ENCODE measurements at regions not wholly inside any gene's neighbourhood (a gene's known extent, or its start where the extent isn't known, plus 50 kb on each side); places are given as distances from the start of the nearest gene placed in this dataset.
"Not testable (repeated sequence)": the region's sequence is repeated elsewhere in the genome, so short reads cannot be mapped to it uniquely, and the experiment has no call there.

DNA sequence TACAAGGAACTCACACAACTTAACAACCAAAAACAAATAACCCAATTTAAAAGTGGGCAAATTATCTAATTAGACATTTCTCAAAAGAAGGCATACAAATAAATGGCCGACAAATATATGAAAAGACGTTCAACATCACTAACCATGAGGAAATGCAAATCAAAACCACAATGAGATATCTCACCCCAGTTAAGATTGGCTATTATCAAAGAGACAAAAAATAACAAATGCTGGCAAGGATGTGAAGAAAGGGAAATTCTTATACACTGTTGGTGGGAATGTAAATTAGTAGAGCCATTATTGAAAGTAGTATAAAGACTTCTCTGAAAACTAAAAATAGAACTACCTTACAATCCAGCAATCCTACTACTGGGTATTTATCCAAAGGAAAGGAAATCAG lies 96.7 kb upstream of the SIRPG start:
- no peak for DNase-seq (ENCODE audit: low read depth)

DNA sequence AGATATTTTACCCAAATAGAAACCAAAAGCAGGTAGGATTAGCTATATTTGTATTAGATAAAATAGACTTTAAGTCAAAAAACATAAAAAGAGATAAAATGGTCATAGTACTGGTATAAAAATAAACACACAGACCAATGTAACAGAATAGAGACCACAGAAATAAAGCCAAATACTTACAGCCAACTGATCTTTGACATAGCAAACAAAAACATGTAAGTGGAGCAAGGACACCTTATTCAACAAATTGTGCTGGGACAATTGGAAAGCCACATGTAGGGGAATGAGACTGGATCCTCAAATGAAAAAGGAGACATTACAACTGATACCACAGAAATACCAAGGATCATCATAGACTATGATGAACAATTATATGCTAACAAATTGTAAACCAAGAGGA lies 94.5 kb upstream of the SIRPG start:
- DNase-seq (ENCODE audit: low read depth), result no peak

DNA sequence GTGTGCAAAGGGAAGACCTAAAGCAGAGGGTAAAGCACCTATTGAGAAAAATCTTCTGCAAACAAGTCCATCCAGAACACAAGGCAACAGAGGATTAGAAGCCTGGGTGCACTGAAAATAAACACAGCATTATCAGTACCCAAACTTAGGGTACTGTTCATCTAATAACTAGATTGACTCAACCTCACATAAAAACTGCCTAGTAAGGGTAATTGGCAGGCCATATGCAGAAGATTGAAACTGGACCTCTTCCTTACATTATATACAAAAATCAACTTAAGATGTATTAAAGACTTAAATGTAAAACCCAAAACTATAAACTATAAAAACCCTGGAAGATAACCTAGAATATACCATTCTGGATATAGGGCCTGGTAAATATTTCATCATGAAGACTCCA lies 91.2 kb upstream of the SIRPG start:
- no peak for DNase-seq (ENCODE audit: low read depth)

DNA sequence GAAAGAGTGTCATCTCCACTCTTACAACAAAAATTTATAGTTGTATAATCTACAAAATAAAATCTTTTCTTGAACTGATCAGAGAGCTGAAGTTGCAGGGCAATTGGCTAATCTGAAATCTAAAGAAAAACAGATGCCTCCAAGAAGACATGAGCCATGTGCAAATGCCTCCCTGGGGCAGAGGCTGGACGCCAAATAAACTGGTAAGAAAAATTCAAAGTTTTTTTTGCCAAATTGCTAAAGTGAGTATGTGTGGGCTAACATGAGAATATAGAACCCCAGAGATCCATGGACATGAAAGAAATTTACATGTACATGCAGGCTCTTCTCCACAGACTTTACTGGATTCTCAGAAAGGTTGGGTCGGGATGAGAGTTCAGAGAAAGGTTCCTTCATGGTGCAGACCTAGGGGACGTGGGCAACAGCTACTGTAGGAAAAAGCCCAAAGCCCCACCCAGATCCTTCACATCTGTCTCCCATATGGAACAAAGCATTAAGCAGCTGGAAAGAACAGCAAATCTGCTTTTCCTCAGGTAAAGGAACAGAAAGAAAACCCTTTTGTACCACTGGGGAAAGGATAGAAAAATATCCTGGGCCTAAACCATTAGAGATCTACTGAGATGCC lies 90.5 kb upstream of the SIRPG start:
- no peak for DNase-seq (ENCODE audit: low read depth)

DNA sequence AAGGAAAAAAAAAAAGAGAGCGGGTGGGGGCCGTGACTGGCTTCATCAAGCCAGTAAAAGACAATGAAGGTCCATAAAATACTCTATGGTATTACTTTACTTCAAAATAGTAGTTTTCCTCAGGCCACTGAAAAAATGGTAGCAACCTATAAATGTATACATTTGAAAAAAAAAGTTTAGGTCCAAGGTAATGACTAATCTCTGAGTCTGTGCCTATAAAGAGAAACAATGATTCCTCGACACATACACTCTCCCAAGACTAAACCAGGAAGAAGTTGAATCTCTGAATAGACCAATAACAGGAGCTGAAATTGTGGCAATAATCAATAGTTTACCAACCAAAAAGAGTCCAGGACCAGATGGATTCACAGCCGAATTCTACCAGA lies 84.5 kb upstream of the SIRPG start:
- not testable (repeated sequence) for DNase-seq (ENCODE audit: low read depth)

DNA sequence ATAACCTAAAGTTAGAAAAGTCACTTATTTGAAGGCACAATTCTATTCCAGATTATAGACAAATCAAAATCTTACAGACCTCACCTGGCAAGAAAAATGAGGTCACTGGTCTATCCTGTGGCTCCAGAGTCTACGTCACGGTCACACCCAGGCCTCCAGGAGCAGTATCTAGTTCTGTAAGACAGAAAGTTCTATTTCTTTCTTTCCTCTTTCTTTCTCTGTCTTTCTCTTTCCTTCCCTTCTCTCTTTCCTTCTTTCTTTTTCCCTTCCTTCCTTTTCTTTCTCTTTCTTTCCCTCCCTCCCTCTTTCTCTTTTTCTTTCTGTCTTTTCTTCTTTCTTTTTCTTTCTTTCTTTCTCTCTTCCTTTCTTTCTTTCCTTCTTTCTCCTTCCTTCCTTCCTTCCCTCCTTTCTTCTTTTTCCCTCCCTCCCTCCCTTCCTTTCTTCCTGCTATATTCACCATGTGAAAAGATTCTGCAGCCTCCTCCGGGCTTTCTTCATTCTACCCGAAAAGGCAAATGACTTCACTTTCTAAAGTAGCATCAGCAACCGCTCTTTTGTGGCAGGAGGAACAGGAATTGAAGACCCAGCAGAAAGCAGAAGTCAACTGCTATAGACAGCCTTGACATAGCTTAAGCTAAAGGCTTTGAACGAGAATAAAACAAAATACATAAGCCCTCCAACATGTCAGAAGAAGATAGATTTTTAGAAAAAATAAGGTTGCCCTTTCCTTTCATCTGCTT lies 83.9 kb upstream of the SIRPG start:
- DNase-seq (ENCODE audit: low read depth), result no peak

DNA sequence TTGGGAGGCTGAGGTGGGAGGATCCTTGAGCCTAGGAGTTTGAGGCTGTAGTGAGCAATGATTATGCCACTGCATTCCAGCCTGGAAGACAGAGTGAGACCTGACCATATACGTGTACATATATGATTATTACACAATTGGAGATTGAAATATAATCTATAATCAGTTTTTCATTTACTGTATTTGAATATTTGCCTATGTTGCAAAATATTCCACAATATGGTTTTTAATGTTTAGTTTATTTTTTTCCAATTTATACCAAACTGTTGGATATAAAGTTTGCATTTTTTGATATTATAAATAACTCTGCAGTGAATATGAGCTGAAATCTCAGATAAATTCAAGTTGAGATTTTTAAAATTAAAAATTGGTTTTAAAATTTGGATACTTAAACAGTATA lies 79.6 kb upstream of the SIRPG start:
- no peak for DNase-seq (ENCODE audit: low read depth)

DNA sequence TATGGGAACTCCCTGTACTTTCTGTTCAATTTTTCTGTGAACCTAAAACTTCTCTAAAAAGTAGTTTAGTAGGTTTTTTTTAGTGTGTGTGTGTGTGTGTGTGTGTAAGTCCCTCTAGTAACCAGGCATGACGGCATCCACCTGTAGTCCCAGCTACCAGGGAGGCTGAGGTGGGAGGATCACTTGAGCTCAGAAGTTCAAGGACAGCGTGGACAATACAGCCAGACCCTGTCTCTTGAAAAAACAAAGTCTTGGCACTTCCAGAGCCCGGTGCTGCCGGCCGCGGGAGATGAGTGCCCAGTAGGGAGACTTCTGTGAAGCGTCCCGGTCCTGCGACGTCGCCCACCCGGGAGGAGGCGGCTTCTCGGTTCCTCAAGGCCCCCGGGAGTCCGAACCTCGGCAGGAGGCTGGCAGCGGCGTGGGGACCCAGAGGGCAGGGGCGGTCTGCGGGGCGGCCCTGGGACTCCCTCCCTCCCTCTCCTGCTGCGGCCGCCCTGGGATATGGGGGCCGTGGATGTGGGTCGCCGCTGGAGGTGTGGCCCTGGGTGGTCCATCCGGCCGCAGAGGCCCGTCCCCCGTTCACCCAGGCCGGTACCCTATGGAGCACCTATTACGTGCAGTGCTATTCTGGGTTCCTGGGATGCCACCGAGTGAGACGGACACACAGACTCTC lies 78.0 kb upstream of the SIRPG start:
- DNase-seq (ENCODE audit: low read depth), result no peak

DNA sequence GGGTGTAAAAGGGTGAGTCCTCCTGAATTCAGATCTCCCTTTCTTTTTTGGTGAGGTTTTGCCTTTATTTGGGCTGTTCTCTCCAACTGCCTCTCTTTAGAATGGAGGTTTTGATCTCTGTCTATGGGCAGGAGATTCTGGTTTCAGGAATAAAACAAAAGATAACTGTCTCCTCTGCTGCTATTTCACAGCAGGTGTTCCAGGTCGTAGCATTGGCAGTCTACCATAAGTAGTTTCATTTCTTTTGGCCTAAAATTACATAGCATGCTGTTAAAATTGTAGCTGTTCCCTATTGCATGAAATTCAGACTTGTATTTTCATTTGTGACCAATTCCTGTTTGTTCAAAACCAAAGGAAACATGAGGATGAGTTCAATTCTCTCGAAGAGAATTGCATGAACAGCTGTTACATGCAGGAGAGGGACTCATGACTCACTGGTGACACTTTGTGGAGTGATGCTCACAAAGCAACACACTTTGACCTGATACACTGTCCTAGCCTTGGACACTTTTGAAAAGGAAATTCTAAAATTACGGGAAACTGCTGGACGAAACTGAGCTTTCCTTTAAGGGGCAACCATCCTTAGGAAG lies 76.8 kb upstream of the SIRPG start:
- DNase-seq (ENCODE audit: low read depth), result no peak

DNA sequence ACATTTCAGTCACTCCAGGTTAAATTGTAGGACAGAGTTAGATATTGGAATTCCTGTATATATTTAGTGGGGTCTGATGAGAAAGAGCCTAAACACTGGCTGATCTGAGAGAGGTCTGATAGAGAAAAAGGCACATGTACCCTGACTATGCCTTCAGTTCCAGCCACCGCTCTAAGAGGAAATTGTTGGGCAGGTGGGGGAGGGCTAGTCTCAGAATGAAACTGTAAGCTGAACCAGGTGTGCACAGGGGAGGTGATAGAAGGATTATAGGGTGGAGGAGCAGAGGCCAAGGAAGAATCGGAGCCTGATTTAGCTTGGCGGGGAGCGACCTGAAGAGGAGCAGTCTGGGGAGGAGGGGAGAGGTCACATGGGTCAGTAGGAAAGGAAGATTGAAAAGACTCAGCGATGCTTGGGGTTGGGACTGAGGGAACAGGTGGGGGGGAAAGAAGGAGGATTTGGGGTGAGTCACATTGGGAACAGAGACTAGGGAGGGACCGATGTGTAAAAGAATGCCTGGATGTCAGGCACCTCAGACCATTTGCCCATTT lies 74.3 kb upstream of the SIRPG start:
- not testable (repeated sequence) for DNase-seq (ENCODE audit: low read depth)

DNA sequence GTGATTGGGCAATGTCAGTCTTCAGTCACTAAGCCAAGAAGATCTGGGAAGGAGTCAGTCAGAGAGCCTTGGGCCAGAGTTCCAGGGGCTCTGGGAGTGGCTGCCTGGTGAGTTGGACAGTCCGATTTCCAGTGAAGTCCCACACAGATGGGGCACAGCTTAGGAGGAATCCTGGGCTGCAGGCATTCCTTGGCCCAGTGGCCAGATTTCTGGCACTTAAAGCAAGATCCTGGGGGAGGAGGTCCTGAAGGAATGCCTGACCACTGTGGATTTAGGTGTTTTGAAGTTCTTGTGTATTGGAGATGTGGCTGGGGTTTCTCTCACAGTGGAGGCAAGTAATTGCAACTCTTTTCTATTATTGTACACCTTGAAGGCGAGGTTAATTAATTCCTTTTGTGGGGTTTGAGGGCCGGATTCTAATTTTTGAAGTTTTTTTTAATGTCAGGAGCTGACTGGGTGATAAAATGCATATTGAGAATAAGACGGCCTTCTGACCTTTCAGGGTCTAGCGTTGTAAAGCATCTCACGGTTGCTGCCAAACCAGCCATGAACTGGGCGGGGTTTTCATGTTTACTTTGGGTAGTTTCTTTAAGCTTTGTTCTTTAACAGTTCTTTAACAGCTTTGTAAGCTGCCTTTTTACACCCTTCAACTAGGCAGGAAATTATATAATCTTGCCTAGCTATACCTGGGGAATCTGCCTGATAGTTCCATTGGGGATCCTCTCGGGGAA lies 73.6 kb upstream of the SIRPG start:
- DNase-seq (ENCODE audit: low read depth), result not testable (repeated sequence)

DNA sequence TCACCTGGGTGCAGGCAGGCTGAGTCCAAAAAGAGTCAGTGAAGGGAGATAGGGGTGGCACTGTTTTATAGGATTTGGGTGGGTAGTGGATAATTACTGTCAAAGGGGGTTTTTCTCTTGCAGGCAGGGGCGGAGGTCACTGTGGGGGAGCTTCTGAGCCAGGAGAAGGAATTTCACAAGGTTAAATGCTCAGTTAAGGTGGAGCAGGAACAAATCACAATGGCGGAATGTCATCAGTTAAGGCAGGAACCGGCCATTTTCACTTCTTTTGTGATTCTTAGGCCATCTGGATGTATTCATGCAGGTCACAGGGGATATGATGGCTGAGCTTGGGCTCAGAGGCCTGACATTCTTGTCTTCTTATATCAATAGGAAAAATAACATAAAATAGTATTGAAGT lies 69.7 kb upstream of the SIRPG start:
- DNase-seq (ENCODE audit: low read depth), result not testable (repeated sequence)

DNA sequence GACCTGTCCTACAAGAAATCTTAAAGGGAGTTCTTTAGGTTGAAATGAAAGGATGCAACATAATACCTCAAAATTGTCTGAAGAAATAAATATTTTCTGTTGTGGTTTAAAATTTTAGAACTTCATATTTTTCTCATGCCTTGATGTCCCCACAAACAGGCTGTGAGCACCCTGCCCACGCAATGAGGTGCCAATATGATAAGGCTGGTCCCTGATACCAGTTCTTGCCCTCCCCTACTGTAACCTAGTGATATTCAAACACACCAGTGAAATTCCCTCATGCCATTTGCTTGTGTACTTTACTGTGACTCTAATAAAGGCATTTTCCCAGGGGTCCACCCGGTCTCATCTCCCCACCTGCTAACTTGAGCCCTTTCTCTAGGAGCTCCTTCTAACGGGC lies 67.3 kb upstream of the SIRPG start:
- no peak for DNase-seq (ENCODE audit: low read depth)

DNA sequence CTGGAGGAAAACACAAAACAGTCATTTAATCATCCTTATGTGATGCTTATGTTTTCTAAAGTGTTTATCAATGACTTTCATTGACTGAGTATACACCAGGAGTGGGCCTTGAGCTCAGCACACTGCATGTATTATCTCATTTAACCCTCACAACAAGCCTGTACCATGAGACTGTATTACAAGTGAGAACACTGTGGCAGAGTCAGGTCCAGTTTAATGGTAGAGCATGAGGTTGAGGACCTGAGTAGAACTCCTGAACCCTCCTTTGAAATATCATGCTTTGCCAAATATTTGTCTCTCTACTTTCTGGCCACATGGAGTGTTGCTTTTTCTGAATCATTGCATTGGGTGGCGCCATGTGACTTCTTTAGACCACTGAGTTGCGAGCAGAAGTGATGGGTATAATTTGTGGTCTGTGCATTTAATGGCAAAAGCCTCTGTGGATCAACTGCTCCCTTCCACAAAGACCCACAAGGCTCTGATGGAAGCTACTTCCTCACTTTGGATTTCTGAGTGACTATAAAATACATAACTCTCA lies 65.0 kb upstream of the SIRPG start:
- no peak for DNase-seq (ENCODE audit: low read depth)

DNA sequence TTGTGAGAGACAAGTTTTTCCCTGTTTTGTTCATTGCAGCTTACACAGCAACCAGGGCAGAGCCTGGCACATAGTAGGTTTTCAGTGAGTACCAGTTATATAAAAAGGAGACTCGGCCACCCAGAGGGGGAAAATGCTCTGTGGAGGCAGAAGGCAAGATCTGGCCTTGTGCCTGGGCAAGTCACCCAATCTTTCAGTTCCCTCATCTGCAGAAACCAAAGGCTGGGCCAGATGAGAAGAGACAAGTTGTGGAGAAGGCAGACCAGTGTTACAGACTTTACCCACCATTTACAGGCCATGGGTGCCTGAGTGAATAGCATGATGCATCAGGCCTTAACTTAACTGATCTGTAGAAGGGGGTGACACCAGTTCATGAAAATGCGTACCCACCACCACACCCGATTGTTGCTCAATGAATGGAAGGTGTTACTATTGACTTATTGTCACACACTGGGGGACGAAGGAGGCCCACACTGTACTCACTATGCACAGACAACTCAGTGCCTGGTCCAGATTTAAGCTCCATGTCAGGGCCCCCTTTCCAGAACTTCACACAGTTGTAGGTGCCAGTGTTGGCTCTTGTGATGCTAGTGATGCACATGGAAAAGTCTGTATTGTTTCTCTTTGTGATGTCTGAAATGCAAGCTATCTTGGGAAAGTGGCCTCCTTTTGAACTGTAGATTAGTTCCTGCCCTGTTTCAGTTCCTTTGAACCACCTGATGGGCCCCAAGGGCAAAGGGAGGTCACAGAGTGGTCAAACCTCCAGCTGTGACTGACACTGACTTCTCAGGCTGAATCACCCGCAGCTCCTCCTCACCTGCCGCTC lies 64.3 kb upstream of the SIRPG start:
- DNase-seq (ENCODE audit: low read depth), result no peak

DNA sequence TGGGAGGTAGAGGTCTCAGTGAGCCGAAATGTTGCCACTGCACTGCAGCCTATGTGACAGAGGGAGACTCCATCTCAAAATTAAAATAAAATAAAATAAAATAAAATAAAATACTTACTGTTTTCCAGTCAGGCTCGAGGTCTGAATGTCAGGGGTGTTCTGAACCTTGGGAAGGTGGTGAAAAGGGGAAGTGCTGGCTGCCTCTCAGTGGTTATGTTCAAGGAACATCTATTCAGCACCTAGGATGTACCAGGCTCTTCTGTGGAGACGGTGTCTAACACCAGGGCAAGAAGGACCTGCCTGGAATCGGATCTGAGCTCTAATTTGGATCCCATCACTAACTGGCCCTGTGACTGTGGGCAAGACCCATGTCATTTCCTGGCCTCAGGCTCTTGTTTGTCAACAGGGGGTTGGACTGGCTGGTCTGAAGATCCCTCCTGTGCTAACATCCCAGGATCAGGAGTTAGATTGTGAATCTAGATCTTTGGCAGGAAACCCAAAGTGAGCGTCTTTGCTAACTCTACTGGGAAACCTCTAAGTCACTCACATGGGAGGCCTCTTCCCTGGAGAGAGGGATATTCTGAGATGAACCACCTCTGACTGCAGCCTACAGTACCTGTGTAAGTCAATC lies 63.4 kb upstream of the SIRPG start:
- DNase-seq (ENCODE audit: low read depth), result no peak

DNA sequence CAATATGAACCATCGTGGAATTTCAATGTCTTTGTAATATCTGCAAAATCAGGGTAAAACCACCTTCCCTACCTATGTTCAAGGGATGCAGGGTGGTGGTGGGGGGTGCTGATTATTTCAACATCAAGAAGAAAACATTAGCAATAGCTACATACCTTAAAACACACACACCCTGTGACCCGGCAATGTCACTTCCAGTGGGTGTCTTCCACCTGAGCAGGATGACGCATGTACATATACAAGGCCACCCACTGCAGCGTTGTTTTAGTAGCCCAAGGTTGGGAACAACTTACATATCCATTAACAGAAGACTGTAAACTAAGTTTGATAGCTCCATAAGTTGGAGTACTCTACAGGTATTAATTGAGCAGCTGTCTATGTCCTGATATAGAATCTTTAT lies 62.6 kb upstream of the SIRPG start:
- no peak for DNase-seq (ENCODE audit: low read depth)

DNA sequence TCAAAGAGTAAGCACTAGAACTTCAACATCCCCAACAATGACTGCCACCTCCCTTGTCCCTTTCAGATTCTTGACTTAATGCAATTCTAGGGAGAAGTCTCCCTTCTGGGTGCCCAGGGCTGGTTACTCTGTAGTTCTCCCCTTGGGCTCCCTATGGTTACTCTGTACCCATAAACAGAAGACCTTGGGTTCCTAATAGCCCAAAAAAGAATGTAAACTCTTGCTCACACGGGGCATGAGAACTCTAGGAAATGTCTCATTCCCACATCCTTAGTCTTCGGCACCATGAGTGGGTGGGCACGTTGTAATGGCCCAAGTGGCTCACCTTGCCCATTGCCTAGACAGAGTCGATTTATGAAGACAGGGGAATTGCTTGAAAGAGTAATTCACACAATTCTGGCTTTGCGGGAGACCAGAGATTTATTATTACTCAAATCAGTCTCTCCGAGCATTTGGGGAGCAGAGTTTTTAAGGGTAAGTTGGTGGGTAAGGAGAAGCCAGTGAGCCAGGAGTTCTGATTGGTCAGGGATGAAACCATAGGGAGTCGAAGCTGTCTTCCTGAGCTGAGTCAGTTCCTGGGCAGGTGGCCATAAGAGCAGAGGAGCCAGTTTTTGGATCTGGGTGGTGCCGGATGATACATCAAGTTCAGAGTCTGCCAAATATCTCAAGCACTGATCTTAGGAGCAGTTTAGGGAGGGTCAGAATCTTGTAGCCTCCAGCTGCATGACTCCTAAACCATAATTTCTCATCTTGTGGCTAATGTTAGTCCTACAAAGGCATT lies 61.2 kb upstream of the SIRPG start:
- no peak for DNase-seq (ENCODE audit: low read depth)

Data from stimulated activated CD8-positive, alpha-beta memory T cell treated with anti-CD3 and anti-CD28 coated beads, Interleukin-4, amount 100 ng/mL, for 24 hours (primary cell).